ENCODE measurements at regions not wholly inside any gene's neighbourhood (a gene's known extent, or its start where the extent isn't known, plus 50 kb on each side); places are given as distances from the start of the nearest gene placed in this dataset.

DNA sequence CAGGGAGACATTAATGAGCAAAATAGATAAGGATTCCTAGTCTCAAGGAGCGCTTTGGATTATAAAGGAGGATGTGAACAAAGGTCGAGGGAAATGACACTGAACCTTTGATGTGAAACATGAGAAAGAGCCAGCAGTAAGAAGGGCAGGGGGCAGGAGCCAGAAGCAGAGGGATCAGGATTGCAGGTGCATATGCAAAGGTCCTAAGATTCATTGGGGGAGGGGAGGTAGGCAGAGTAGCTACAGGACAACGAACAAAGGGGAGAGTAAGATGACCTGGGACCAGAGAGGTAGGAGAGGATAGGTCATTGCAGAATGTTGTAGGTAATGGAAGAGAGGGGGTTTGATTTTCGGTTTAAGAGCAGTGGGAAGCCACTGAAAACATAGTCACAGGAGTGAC, 129.2 kb upstream of the TRPM3 start:
- Histone ChIP-seq H3K79me2 (ENCODE audit: control insufficient read depth, insufficient read depth, low read length) (no peaks in the 10 kb centered on the region), H3K4me3 (ENCODE audit: low read length) (no peak overlapping the region), H2AK5ac (ENCODE audit: low read length) (no peak overlapping the region), H3K56ac (ENCODE audit: low read length) (no peak overlapping the region), H3K27me3 (ENCODE audit: insufficient read depth, low read length, poor library complexity) (no peaks in the 10 kb centered on the region), H3K23ac (ENCODE audit: low read length) (no peak overlapping the region), H3K4me2 (ENCODE audit: low read length) (no peak overlapping the region), H3K9ac (ENCODE audit: low read length) (no peak overlapping the region), H2BK5ac (ENCODE audit: low read length) (no peak overlapping the region), H3K4ac (ENCODE audit: low read depth, low read length) (no peak overlapping the region), H2BK15ac (replicated peaks; ENCODE audit: low read depth) (no peak overlapping the region), H3K27ac (ENCODE audit: low read depth, low read length) (no peak overlapping the region), H3K4me1 (ENCODE audit: control insufficient read depth, low read depth, low read length) (no peaks in the 10 kb centered on the region), H4K8ac (ENCODE audit: low read depth, low read length) (no peak overlapping the region), H3K36me3 (ENCODE audit: control insufficient read depth, insufficient read depth, low read length) (no peaks in the 10 kb centered on the region), H2BK120ac (ENCODE audit: low read depth, low read length) (no peak overlapping the region), H4K5ac (ENCODE audit: low read length) (no peak overlapping the region), H3K18ac (ENCODE audit: low read length) (no peak overlapping the region), H3K79me1 (ENCODE audit: low read length) (no peaks in the 10 kb centered on the region)
- WGBS (ENCODE audit: extremely low coverage, insufficient coverage, low lambda C conversion rate) = no CpG with 5 or more reads among the region's 4 CpGs
- DNase-seq = peak; percentile 42

DNA sequence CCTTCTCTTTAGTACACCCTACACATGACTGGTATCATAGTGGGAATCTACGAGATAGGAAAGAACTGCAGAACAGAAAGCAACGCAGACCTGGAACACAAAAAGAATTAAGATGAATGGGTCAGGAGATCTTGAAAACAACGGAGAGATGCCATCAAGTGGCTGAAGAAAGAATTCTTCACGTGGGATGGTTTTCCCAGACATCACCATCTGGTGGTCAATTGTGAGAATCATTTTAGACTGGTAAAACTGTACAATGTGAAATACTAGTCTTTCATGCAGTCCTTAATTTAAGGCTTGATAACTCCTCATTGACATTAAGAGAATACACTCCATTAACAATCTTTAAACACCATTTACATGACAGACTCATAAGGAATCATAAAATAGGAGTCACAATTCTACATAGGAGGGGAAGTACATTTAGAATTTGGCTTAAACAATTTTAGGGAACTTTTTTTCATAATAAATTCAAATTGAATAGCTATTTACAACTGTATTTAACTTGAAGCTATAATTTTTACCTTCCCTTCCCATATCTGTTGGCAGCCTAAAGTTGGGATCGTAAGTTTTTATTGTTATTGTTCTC, 128.4 kb upstream of the TRPM3 start:
- WGBS (ENCODE audit: extremely low coverage, insufficient coverage, low lambda C conversion rate) = no CpG with 5 or more reads among the region's 5 CpGs
- Histone ChIP-seq H3K9ac (ENCODE audit: low read length) (no peak overlapping the region), H2BK120ac (ENCODE audit: low read depth, low read length) (no peak overlapping the region), H3K4me3 (ENCODE audit: low read length) (no peak overlapping the region), H2AK5ac (ENCODE audit: low read length) (no peak overlapping the region), H2BK15ac (replicated peaks; ENCODE audit: low read depth) (no peak overlapping the region), H4K8ac (ENCODE audit: low read depth, low read length) (no peak overlapping the region), H3K18ac (ENCODE audit: low read length) (no peak overlapping the region), H3K27ac (ENCODE audit: low read depth, low read length) (no peak overlapping the region), H3K36me3 (ENCODE audit: control insufficient read depth, insufficient read depth, low read length) (no peaks in the 10 kb centered on the region), H2BK5ac (ENCODE audit: low read length) (no peak overlapping the region), H4K5ac (ENCODE audit: low read length) (no peak overlapping the region), H3K79me1 (ENCODE audit: low read length) (no peaks in the 10 kb centered on the region), H3K4me2 (ENCODE audit: low read length) (no peak overlapping the region), H3K27me3 (ENCODE audit: insufficient read depth, low read length, poor library complexity) (no peaks in the 10 kb centered on the region), H3K79me2 (ENCODE audit: control insufficient read depth, insufficient read depth, low read length) (no peaks in the 10 kb centered on the region), H3K56ac (ENCODE audit: low read length) (no peak overlapping the region), H3K4me1 (ENCODE audit: control insufficient read depth, low read depth, low read length) (no peaks in the 10 kb centered on the region), H3K4ac (ENCODE audit: low read depth, low read length) (no peak overlapping the region), H3K23ac (ENCODE audit: low read length) (no peak overlapping the region)
- DNase-seq = peak; percentile 72

DNA sequence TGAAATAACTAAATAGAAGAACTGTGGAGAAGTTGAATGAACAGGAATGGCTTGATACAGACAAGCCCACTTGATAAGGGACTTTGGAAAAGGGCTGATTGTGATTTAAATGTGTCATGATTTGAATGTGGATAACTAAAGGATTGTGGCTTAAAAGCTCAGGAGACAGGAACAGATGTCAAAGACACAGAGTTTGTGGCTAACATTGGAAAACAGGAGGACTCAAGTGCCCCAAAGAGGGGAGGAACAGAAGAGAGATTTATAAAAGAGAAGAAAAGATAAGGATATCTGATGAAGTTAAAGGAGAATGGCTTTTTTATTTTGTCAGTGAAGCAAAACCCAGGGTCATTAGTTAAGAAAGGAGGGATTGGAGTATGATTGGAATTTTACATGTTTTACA, 124.2 kb upstream of the TRPM3 start:
- H3K27me3 ChIP-seq (ENCODE audit: insufficient read depth, low read length, poor library complexity) = no peaks in the 10 kb centered on the region
- no peak overlapping the region for H4K8ac ChIP-seq (ENCODE audit: low read depth, low read length)
- no peak overlapping the region for H2BK120ac ChIP-seq (ENCODE audit: low read depth, low read length)
- no peak overlapping the region for H3K4ac ChIP-seq (ENCODE audit: low read depth, low read length)
- DNase-seq = peak; percentile 5
- no peak overlapping the region for H3K4me3 ChIP-seq (ENCODE audit: low read length)
- no peak overlapping the region for H3K23ac ChIP-seq (ENCODE audit: low read length)
- H3K4me1 ChIP-seq (ENCODE audit: control insufficient read depth, low read depth, low read length) = no peaks in the 10 kb centered on the region
- no peak overlapping the region for H3K9ac ChIP-seq (ENCODE audit: low read length)
- no peak overlapping the region for H3K18ac ChIP-seq (ENCODE audit: low read length)
- no peak overlapping the region for H3K27ac ChIP-seq (ENCODE audit: low read depth, low read length)
- no peaks in the 10 kb centered on the region for H3K79me1 ChIP-seq (ENCODE audit: low read length)
- no peaks in the 10 kb centered on the region for H3K36me3 ChIP-seq (ENCODE audit: control insufficient read depth, insufficient read depth, low read length)
- no peak overlapping the region for H4K5ac ChIP-seq (ENCODE audit: low read length)
- H2BK15ac ChIP-seq (replicated peaks; ENCODE audit: low read depth) = no peak overlapping the region
- H3K56ac ChIP-seq (ENCODE audit: low read length) = no peak overlapping the region
- no peaks in the 10 kb centered on the region for H3K79me2 ChIP-seq (ENCODE audit: control insufficient read depth, insufficient read depth, low read length)
- H3K4me2 ChIP-seq (ENCODE audit: low read length) = no peak overlapping the region
- no peak overlapping the region for H2BK5ac ChIP-seq (ENCODE audit: low read length)
- H2AK5ac ChIP-seq (ENCODE audit: low read length) = no peak overlapping the region

DNA sequence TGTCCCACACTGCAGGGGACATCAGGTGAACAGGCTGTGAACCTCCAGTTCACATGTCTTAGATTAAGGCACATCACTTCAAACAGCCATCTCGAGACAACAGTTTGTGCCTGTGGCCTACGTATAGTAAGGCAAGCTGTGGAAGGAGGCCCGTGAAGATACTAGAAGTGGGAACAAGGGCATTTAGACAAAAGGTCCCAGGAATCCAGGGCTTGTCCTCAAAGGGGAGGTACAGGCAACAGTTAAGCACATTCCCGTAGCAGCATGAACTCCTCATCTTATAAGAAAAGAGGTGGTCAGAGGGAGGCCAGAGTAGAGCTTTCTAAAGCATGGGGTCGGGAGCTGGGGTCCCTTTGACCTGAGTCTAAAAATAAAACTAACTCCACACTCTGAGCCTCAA, 122.5 kb upstream of the TRPM3 start:
- Histone ChIP-seq H3K27ac (ENCODE audit: low read depth, low read length) (no peak overlapping the region), H3K4me3 (ENCODE audit: low read length) (no peak overlapping the region), H3K23ac (ENCODE audit: low read length) (peak overlapping the region; percentile 57), H3K56ac (ENCODE audit: low read length) (no peak overlapping the region), H2BK120ac (ENCODE audit: low read depth, low read length) (no peak overlapping the region), H3K4me2 (ENCODE audit: low read length) (no peak overlapping the region), H3K79me1 (ENCODE audit: low read length) (no peaks in the 10 kb centered on the region), H4K8ac (ENCODE audit: low read depth, low read length) (no peak overlapping the region), H2BK5ac (ENCODE audit: low read length) (no peak overlapping the region), H2BK15ac (replicated peaks; ENCODE audit: low read depth) (no peak overlapping the region), H3K27me3 (ENCODE audit: insufficient read depth, low read length, poor library complexity) (no peaks in the 10 kb centered on the region), H3K79me2 (ENCODE audit: control insufficient read depth, insufficient read depth, low read length) (no peaks in the 10 kb centered on the region), H2AK5ac (ENCODE audit: low read length) (no peak overlapping the region), H3K18ac (ENCODE audit: low read length) (no peak overlapping the region), H3K9ac (ENCODE audit: low read length) (no peak overlapping the region), H4K5ac (ENCODE audit: low read length) (no peak overlapping the region), H3K36me3 (ENCODE audit: control insufficient read depth, insufficient read depth, low read length) (no peaks in the 10 kb centered on the region), H3K4ac (ENCODE audit: low read depth, low read length) (no peak overlapping the region), H3K4me1 (ENCODE audit: control insufficient read depth, low read depth, low read length) (no peaks in the 10 kb centered on the region)
- WGBS (ENCODE audit: extremely low coverage, insufficient coverage, low lambda C conversion rate) = no CpG with 5 or more reads among the region's 5 CpGs
- no peak for DNase-seq

DNA sequence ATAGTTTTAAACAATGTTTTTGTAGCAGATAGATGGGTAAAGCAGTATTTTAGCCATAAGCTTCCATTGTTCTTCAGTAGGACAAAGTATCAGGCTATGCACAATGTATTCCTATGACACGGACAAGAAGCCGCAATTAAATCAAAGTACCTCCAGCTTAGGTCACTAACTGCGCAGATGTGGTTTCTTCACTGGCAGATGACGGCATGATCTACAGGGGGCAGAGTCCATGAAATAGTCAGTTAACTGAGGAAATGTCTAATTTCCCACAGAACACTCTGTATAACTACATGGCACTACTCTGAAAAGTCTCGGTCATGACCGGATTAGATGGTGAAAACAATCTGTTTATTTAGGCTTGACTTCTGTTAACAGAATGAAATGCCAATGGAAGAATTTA, 120.7 kb upstream of the TRPM3 start:
- no peaks in the 10 kb centered on the region for H3K79me2 ChIP-seq (ENCODE audit: control insufficient read depth, insufficient read depth, low read length)
- WGBS (ENCODE audit: extremely low coverage, insufficient coverage, low lambda C conversion rate) = no CpG with 5 or more reads among the region's 6 CpGs
- H2BK15ac ChIP-seq (replicated peaks; ENCODE audit: low read depth) = no peak overlapping the region
- H3K27me3 ChIP-seq (ENCODE audit: insufficient read depth, low read length, poor library complexity) = no peaks in the 10 kb centered on the region
- H4K8ac ChIP-seq (ENCODE audit: low read depth, low read length) = no peak overlapping the region
- H2BK120ac ChIP-seq (ENCODE audit: low read depth, low read length) = no peak overlapping the region
- no peak overlapping the region for H3K4me2 ChIP-seq (ENCODE audit: low read length)
- no peak overlapping the region for H3K23ac ChIP-seq (ENCODE audit: low read length)
- H3K4me3 ChIP-seq (ENCODE audit: low read length) = no peak overlapping the region
- no peak overlapping the region for H3K9ac ChIP-seq (ENCODE audit: low read length)
- H3K27ac ChIP-seq (ENCODE audit: low read depth, low read length) = no peak overlapping the region
- no peak for DNase-seq
- no peaks in the 10 kb centered on the region for H3K36me3 ChIP-seq (ENCODE audit: control insufficient read depth, insufficient read depth, low read length)
- H4K5ac ChIP-seq (ENCODE audit: low read length) = no peak overlapping the region
- H3K4me1 ChIP-seq (ENCODE audit: control insufficient read depth, low read depth, low read length) = no peaks in the 10 kb centered on the region
- no peak overlapping the region for H2BK5ac ChIP-seq (ENCODE audit: low read length)
- no peaks in the 10 kb centered on the region for H3K79me1 ChIP-seq (ENCODE audit: low read length)
- no peak overlapping the region for H2AK5ac ChIP-seq (ENCODE audit: low read length)
- no peak overlapping the region for H3K56ac ChIP-seq (ENCODE audit: low read length)
- H3K18ac ChIP-seq (ENCODE audit: low read length) = no peak overlapping the region
- no peak overlapping the region for H3K4ac ChIP-seq (ENCODE audit: low read depth, low read length)

DNA sequence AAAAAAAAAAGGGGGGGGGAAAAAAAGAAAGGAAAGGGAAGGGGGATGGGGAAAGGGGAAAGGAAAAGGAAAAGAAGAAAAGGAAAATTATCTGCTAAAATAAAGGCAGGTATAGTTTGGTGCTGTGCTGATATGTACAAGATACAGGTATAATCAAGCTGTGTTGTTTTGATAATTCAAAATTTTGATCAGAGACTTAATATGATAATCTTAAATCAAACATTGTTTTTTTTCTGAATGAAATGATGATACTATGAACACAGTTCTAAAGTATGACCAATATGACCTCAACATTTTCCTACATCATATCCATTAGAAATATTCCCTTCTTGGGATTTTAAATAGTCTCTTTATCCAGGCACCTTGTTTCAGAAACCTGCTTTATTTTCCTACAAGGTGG, 115.6 kb upstream of the TRPM3 start:
- no peak for DNase-seq
- no peaks in the 10 kb centered on the region for H3K79me1 ChIP-seq (ENCODE audit: low read length)
- no peak overlapping the region for H3K4me3 ChIP-seq (ENCODE audit: low read length)
- H3K4me2 ChIP-seq (ENCODE audit: low read length) = no peak overlapping the region
- no peak overlapping the region for H3K18ac ChIP-seq (ENCODE audit: low read length)
- no peak overlapping the region for H2BK5ac ChIP-seq (ENCODE audit: low read length)
- no peak overlapping the region for H4K8ac ChIP-seq (ENCODE audit: low read depth, low read length)
- H3K27me3 ChIP-seq (ENCODE audit: insufficient read depth, low read length, poor library complexity) = no peaks in the 10 kb centered on the region
- H3K4me1 ChIP-seq (ENCODE audit: control insufficient read depth, low read depth, low read length) = no peaks in the 10 kb centered on the region
- no peak overlapping the region for H3K4ac ChIP-seq (ENCODE audit: low read depth, low read length)
- no peak overlapping the region for H3K27ac ChIP-seq (ENCODE audit: low read depth, low read length)
- H3K36me3 ChIP-seq (ENCODE audit: control insufficient read depth, insufficient read depth, low read length) = no peaks in the 10 kb centered on the region
- H3K56ac ChIP-seq (ENCODE audit: low read length) = no peak overlapping the region
- no peak overlapping the region for H3K9ac ChIP-seq (ENCODE audit: low read length)
- no peak overlapping the region for H4K5ac ChIP-seq (ENCODE audit: low read length)
- H2BK15ac ChIP-seq (replicated peaks; ENCODE audit: low read depth) = no peak overlapping the region
- no peak overlapping the region for H2AK5ac ChIP-seq (ENCODE audit: low read length)
- no peak overlapping the region for H2BK120ac ChIP-seq (ENCODE audit: low read depth, low read length)
- no peaks in the 10 kb centered on the region for H3K79me2 ChIP-seq (ENCODE audit: control insufficient read depth, insufficient read depth, low read length)
- no peak overlapping the region for H3K23ac ChIP-seq (ENCODE audit: low read length)
